SH-SY5Y (cell line): ENCODE measurements at regions not wholly inside any gene's neighbourhood (a gene's known extent, or its start where the extent isn't known, plus 50 kb on each side); places are given as distances from the start of the nearest gene placed in this dataset.

Source experiments
- GATA2 ChIP-seq: IDR thresholded peaks from 2 replicates; pipeline ENCODE4 v1.6.1; 2011; ENCODE audit warnings: mild to moderate bottlenecking, low read depth, low read length
- GATA3 ChIP-seq: IDR thresholded peaks from 2 replicates; pipeline ENCODE4 v1.6.1; 2011; ENCODE audit warnings: low read depth, mild to moderate bottlenecking, low read length, moderate library complexity

GRCh38 chrX:18075603-18076002 lies 145.1 kb downstream of the BEND2 start:
- no peak for TF ChIP-seq GATA2
- TF ChIP-seq GATA3: no peak
